Small intestine (tissue), 7 donors: ENCODE measurements at regions not wholly inside any gene's neighbourhood (a gene's known extent, or its start where the extent isn't known, plus 50 kb on each side); places are given as distances from the start of the nearest gene placed in this dataset.

Experiments
- DNase-seq, 2 donors: peaks; one replicate each; pipeline versions ENCODE4 v3.0.0 to v3.0.0-alpha.2; 2013
- FAIRE-seq: peaks from 2 replicates; lab custom pipeline; 2012; peaks lifted over from hg19 to GRCh38; lab: Jason Lieb, UNC
- H3K27ac ChIP-seq, 3 donors: one replicate each; pipeline ENCODE4 v1.5.1; 2013; ENCODE audit warnings: low read length in 2 of 3, mild to moderate bottlenecking in 2 of 3, control low read depth in 1 of 3, inconsistent platforms in 1 of 3, low read depth in 1 of 3, moderate library complexity in 1 of 3
- H3K27me3 ChIP-seq, 3 donors: one replicate each; pipeline ENCODE4 v1.6.1; 2013; ENCODE audit warnings: low read length in 3 of 3, inconsistent platforms in 1 of 3; ENCODE audit not compliant: control insufficient read depth in 3 of 3, insufficient read depth in 3 of 3
- H3K36me3 ChIP-seq, 3 donors: one replicate each; pipeline ENCODE4 v1.6.1; 2013; ENCODE audit warnings: low read length in 3 of 3, inconsistent platforms in 1 of 3, low read depth in 1 of 3, mild to moderate bottlenecking in 1 of 3, moderate library complexity in 1 of 3; ENCODE audit not compliant: control insufficient read depth in 3 of 3, insufficient read depth in 2 of 3
- H3K4me1 ChIP-seq, 3 donors: one replicate each; pipeline ENCODE4 v1.6.1; 2013; ENCODE audit warnings: low read length in 2 of 3, inconsistent platforms in 1 of 3, low read depth in 1 of 3, mild to moderate bottlenecking in 1 of 3, moderate library complexity in 1 of 3; ENCODE audit not compliant: control insufficient read depth in 3 of 3, insufficient read depth in 2 of 3
- H3K4me3 ChIP-seq, 3 donors: one replicate each; pipeline ENCODE4 v1.5.1; 2013; ENCODE audit warnings: low read length in 3 of 3, control low read depth in 1 of 3, inconsistent platforms in 1 of 3, low read depth in 1 of 3, mild to moderate bottlenecking in 1 of 3, moderate library complexity in 1 of 3
- H3K9me3 ChIP-seq, 2 donors: one replicate each; pipeline ENCODE4 v1.6.1; 2013; ENCODE audit warnings: low read depth in 1 of 2, low read length in 1 of 2; ENCODE audit not compliant: control insufficient read depth in 2 of 2, insufficient read depth in 1 of 2
- WGBS, 3 donors: extraction: QIAGEN DNeasy Blood & Tissue Kit; methylation state at CpG; one replicate each; pipeline ENCODE4 v1.1.7; 2013; 5-methylcytosine and 5-hydroxymethylcytosine counted together
- donor health status: healthy with polysubstance abuse.
- donor health status: control.
- donor health status: control.
- donor health status: Bipolar disorder and iron deficiency.
- donor health status: healthy.

GRCh38 chr5:86108825-86109224 lies 508.9 kb upstream of the COX7C start:
- Histone ChIP-seq H3K9me3 (peaks cover 0 to 4% of the 10 kb centered on the region in 2 donors), H3K27ac (no peak overlapping the region), H3K36me3 (no peaks in the 10 kb centered on the region), H3K27me3 (no peaks in the 10 kb centered on the region), H3K4me3 (no peak overlapping the region), H3K4me1 (no peaks in the 10 kb centered on the region)
- FAIRE-seq (no peak), DNase-seq (no peak)
- WGBS, 3 donors, result 77 to 84% (median 79%) methylated on average over 6 of the region's 6 CpGs

- Histone ChIP-seq H3K9me3 (peaks cover 0 to 4% of the 10 kb centered on the region in 2 donors), H3K27me3 (no peaks in the 10 kb centered on the region), H3K4me3 (no peak overlapping the region), H3K36me3 (no peaks in the 10 kb centered on the region), H3K27ac (no peak overlapping the region), H3K4me1 (no peaks in the 10 kb centered on the region)
- FAIRE-seq (no peak), DNase-seq (no peak)
Observed at GRCh38 chr5:86112249-86112648, 505.5 kb upstream of the COX7C start.

- Histone ChIP-seq H3K36me3 (no peaks in the 10 kb centered on the region), H3K27me3 (no peaks in the 10 kb centered on the region), H3K27ac (no peak overlapping the region), H3K4me3 (no peak overlapping the region), H3K4me1 (no peaks in the 10 kb centered on the region), H3K9me3 (no peaks in the 10 kb centered on the region)
- no peak for DNase-seq
- 84 to 85% (median 85%) methylated on average over 1 of the region's 1 CpG for WGBS, 3 donors
- no peak for FAIRE-seq
Observed at GRCh38 chr5:86115164-86115563, 502.6 kb upstream of the COX7C start.

GRCh38 chr5:86118542-86118941 lies 499.2 kb upstream of the COX7C start:
- Histone ChIP-seq H3K4me1 (no peaks in the 10 kb centered on the region), H3K36me3 (no peaks in the 10 kb centered on the region), H3K27me3 (no peaks in the 10 kb centered on the region), H3K4me3 (no peak overlapping the region), H3K27ac (no peak overlapping the region), H3K9me3 (no peaks in the 10 kb centered on the region)
- 6 to 30% (median 11%) methylated on average over 1 of the region's 1 CpG for WGBS, 3 donors
- FAIRE-seq, result no peak
- no peak for DNase-seq

- DNase-seq, result no peak
- 76 to 81% (median 78%) methylated on average over 3 of the region's 3 CpGs for WGBS, 3 donors
- Histone ChIP-seq H3K36me3 (no peaks in the 10 kb centered on the region), H3K4me3 (no peak overlapping the region), H3K27me3 (no peaks in the 10 kb centered on the region), H3K4me1 (no peaks in the 10 kb centered on the region), H3K9me3 (no peaks in the 10 kb centered on the region), H3K27ac (no peak overlapping the region)
- FAIRE-seq, result no peak
Observed at GRCh38 chr5:86124333-86124732, 493.4 kb upstream of the COX7C start.

GRCh38 chr5:86125731-86126601 lies 491.8 kb upstream of the COX7C start:
- FAIRE-seq, result no peak
- 35 to 56% (median 41%) methylated on average over 2 of the region's 2 CpGs for WGBS, 3 donors

GRCh38 chr5:86127696-86128095 lies 490.0 kb upstream of the COX7C start:
- Histone ChIP-seq H3K4me3 (no peak overlapping the region), H3K4me1 (no peaks in the 10 kb centered on the region), H3K27me3 (no peaks in the 10 kb centered on the region), H3K27ac (no peak overlapping the region), H3K9me3 (no peaks in the 10 kb centered on the region), H3K36me3 (no peaks in the 10 kb centered on the region)
- FAIRE-seq (no peak), DNase-seq (no peak)
- WGBS, 3 donors, result 69 to 94% (median 74%) methylated on average over 1 of the region's 1 CpG

More at GRCh38 chr5:86125731-86126601, 491.8 kb upstream of the COX7C start:
- DNase-seq, result no peak
- H3K4me3 ChIP-seq, result no peak overlapping the region
- H3K4me1 ChIP-seq, result no peaks in the 10 kb centered on the region
- no peaks in the 10 kb centered on the region for H3K36me3 ChIP-seq
- H3K27me3 ChIP-seq, result no peaks in the 10 kb centered on the region
- H3K27ac ChIP-seq, result no peak overlapping the region
- no peaks in the 10 kb centered on the region for H3K9me3 ChIP-seq

GRCh38 chr5:86129009-86129408 lies 488.7 kb upstream of the COX7C start:
- H3K9me3 ChIP-seq, result no peaks in the 10 kb centered on the region
- H3K4me1 ChIP-seq, result no peaks in the 10 kb centered on the region
- DNase-seq, result no peak
- no peak for FAIRE-seq
- H3K27ac ChIP-seq, result no peak overlapping the region
- H3K36me3 ChIP-seq, result no peaks in the 10 kb centered on the region
- H3K27me3 ChIP-seq, result no peaks in the 10 kb centered on the region
- H3K4me3 ChIP-seq, result no peak overlapping the region

- H3K36me3 ChIP-seq, result no peaks in the 10 kb centered on the region
- no peak for DNase-seq
- H3K27me3 ChIP-seq, result no peaks in the 10 kb centered on the region
- H3K4me3 ChIP-seq, result no peak overlapping the region
- H3K27ac ChIP-seq, result no peak overlapping the region
- H3K9me3 ChIP-seq, result no peaks in the 10 kb centered on the region
- no peak for FAIRE-seq
- WGBS, 3 donors, result 68 to 84% (median 79%) methylated on average over 2 of the region's 2 CpGs
- H3K4me1 ChIP-seq, result no peaks in the 10 kb centered on the region
Observed at GRCh38 chr5:86137297-86137696, 480.4 kb upstream of the COX7C start.
